KMS-11 (cell line): ENCODE measurements at regions not wholly inside any gene's neighbourhood (a gene's known extent, or its start where the extent isn't known, plus 50 kb on each side); places are given as distances from the start of the nearest gene placed in this dataset.

ENCODE experiments used
- H2AFZ ChIP-seq: fragments of 200-600 bp; sonication (generic); 2 replicates; pipeline ENCODE4 v1.6.1; 2016; ENCODE audit warnings: antibody characterized with exemption, mixed run types, low read depth
- H3K27ac ChIP-seq: fragments of 200-600 bp; sonication (generic); 2 replicates; pipeline ENCODE4 v1.6.1; 2016; ENCODE audit warnings: mild to moderate bottlenecking, mixed run types
- H3K27me3 ChIP-seq: fragments of 200-600 bp; sonication (generic); 2 replicates; pipeline ENCODE4 v1.6.1; 2017; ENCODE audit warnings: mild to moderate bottlenecking, low read depth, mixed run types, moderate library complexity; ENCODE audit not compliant: insufficient read depth
- H3K36me3 ChIP-seq: fragments of 200-600 bp; sonication (generic); 2 replicates; pipeline ENCODE4 v1.6.1; 2017; ENCODE audit warnings: mild to moderate bottlenecking, mixed run types; ENCODE audit not compliant: insufficient read depth
- H3K4me1 ChIP-seq: fragments of 200-600 bp; sonication (generic); 2 replicates; pipeline ENCODE4 v1.6.1; 2016; ENCODE audit warnings: mild to moderate bottlenecking, low read depth, mixed run types; ENCODE audit not compliant: poor library complexity, severe bottlenecking
- H3K4me2 ChIP-seq: fragments of 200-600 bp; sonication (generic); 2 replicates; pipeline ENCODE4 v1.7.0; 2016; ENCODE audit warnings: mild to moderate bottlenecking, mixed run types
- H3K4me3 ChIP-seq: fragments of 200-600 bp; sonication (generic); IDR thresholded peaks from 2 replicates; pipeline ENCODE4 v1.6.1; 2017; ENCODE audit warnings: low read depth, low read length, mixed read lengths; ENCODE audit not compliant: insufficient read depth
- H3K79me2 ChIP-seq: fragments of 200-600 bp; sonication (generic); 2 replicates; pipeline ENCODE4 v1.6.1; 2016; ENCODE audit warnings: low read depth, mixed run types; ENCODE audit not compliant: insufficient read depth
- H3K9ac ChIP-seq: fragments of 200-600 bp; sonication (generic); 2 replicates; pipeline ENCODE4 v1.6.1; 2016; ENCODE audit warnings: mild to moderate bottlenecking, mixed run types
- H4K20me1 ChIP-seq: fragments of 200-600 bp; sonication (generic); 2 replicates; pipeline ENCODE4 v1.6.1; 2016; ENCODE audit warnings: mild to moderate bottlenecking, mixed run types; ENCODE audit not compliant: insufficient read depth
- CTCF ChIP-seq: fragments of 200-600 bp; sonication (generic); conservative IDR thresholded peaks from 2 replicates; pipeline ENCODE4 v1.6.1; 2017; ENCODE audit warnings: low read depth, mild to moderate bottlenecking, antibody characterized with exemption, low read length, moderate library complexity, mixed read lengths

- Histone ChIP-seq H4K20me1 (no peaks in the 10 kb centered on the region), H3K4me2 (no peak overlapping the region), H3K4me1 (no peaks in the 10 kb centered on the region), H3K9ac (no peak overlapping the region), H3K79me2 (no peaks in the 10 kb centered on the region), H3K27ac (no peak overlapping the region), H2AFZ (no peak overlapping the region), H3K27me3 (no peaks in the 10 kb centered on the region), H3K36me3 (no peaks in the 10 kb centered on the region), H3K4me3 (no peak overlapping the region)
- no peak for TF ChIP-seq CTCF
These were observed 899.6 kb upstream of the SLC35B3 start for GRCh38 chr6:9334979-9335378.

- H3K4me1 ChIP-seq, result no peaks in the 10 kb centered on the region
- H3K9ac ChIP-seq, result no peak overlapping the region
- no peak overlapping the region for H2AFZ ChIP-seq
- no peak for TF ChIP-seq CTCF
- no peaks in the 10 kb centered on the region for H3K36me3 ChIP-seq
- H3K79me2 ChIP-seq, result no peaks in the 10 kb centered on the region
- no peak overlapping the region for H3K27ac ChIP-seq
- H4K20me1 ChIP-seq, result no peaks in the 10 kb centered on the region
- no peaks in the 10 kb centered on the region for H3K27me3 ChIP-seq
- no peak overlapping the region for H3K4me2 ChIP-seq
- no peak overlapping the region for H3K4me3 ChIP-seq
These were observed 897.0 kb upstream of the SLC35B3 start for GRCh38 chr6:9332241-9332780.

GRCh38 chr6:9316831-9317230 is 881.5 kb upstream of the SLC35B3 start:
- TF ChIP-seq CTCF, result no peak
- Histone ChIP-seq H3K27me3 (no peaks in the 10 kb centered on the region), H3K4me1 (no peaks in the 10 kb centered on the region), H2AFZ (no peak overlapping the region), H3K9ac (no peak overlapping the region), H3K4me3 (no peak overlapping the region), H3K79me2 (no peaks in the 10 kb centered on the region), H3K36me3 (no peaks in the 10 kb centered on the region), H4K20me1 (no peaks in the 10 kb centered on the region), H3K27ac (no peak overlapping the region), H3K4me2 (no peak overlapping the region)

GRCh38 chr6:9315966-9316650 is 880.8 kb upstream of the SLC35B3 start:
- Histone ChIP-seq H3K9ac (no peak overlapping the region), H3K4me2 (no peak overlapping the region), H3K36me3 (no peaks in the 10 kb centered on the region), H2AFZ (no peak overlapping the region), H4K20me1 (no peaks in the 10 kb centered on the region), H3K27ac (no peak overlapping the region), H3K27me3 (no peaks in the 10 kb centered on the region), H3K4me3 (no peak overlapping the region), H3K4me1 (no peaks in the 10 kb centered on the region), H3K79me2 (no peaks in the 10 kb centered on the region)
- no peak for TF ChIP-seq CTCF
